NCI-H345 treated with DMSO at 0.1 percent for 48 hours (cell line): ENCODE measurements at regions not wholly inside any gene's neighbourhood (a gene's known extent, or its start where the extent isn't known, plus 50 kb on each side); places are given as distances from the start of the nearest gene placed in this dataset.

Experiments
- DNase-seq: peaks from one replicate; lab custom pipeline; 2025; ENCODE audit not compliant: unreplicated experiment; lab: John Stamatoyannopoulos, UW

GRCh38 chr21:35940074-35940927 is 120.0 kb downstream of the SETD4 start:
- peak; percentile 84 for DNase-seq

- DNase-seq: no peak
These were observed 121.9 kb downstream of the SETD4 start for GRCh38 chr21:35938446-35938845.

- no peak for DNase-seq
These were observed 126.9 kb downstream of the SETD4 start for GRCh38 chr21:35933466-35933865.

- DNase-seq: peak; percentile 86
These were observed 128.0 kb downstream of the SETD4 start for GRCh38 chr21:35932232-35932911.

- DNase-seq: no peak
These were observed 130.4 kb downstream of the SETD4 start for GRCh38 chr21:35929901-35930300.

- no peak for DNase-seq
These were observed 133.1 kb downstream of the SETD4 start for GRCh38 chr21:35927262-35927661.

GRCh38 chr21:35926003-35926740 is 134.2 kb downstream of the SETD4 start:
- DNase-seq: no peak

GRCh38 chr21:35925497-35925896 is 134.8 kb downstream of the SETD4 start:
- no peak for DNase-seq

- DNase-seq: no peak
These were observed 135.5 kb downstream of the SETD4 start for GRCh38 chr21:35924714-35925301.

GRCh38 chr21:35923971-35924370 is 136.4 kb downstream of the SETD4 start:
- DNase-seq: no peak

- DNase-seq: no peak
These were observed 137.7 kb downstream of the SETD4 start for GRCh38 chr21:35922618-35923017.

- peak; percentile 18 for DNase-seq
These were observed 138.9 kb downstream of the SETD4 start for GRCh38 chr21:35921471-35921870.

- DNase-seq: no peak
These were observed 139.9 kb downstream of the SETD4 start for GRCh38 chr21:35920436-35920835.

GRCh38 chr21:35915030-35915429 is 145.3 kb downstream of the SETD4 start:
- no peak for DNase-seq

- DNase-seq: no peak
These were observed 148.7 kb downstream of the SETD4 start for GRCh38 chr21:35911412-35912191.

GRCh38 chr21:35909456-35910223 is 150.7 kb downstream of the SETD4 start:
- DNase-seq: no peak

GRCh38 chr21:35908311-35909078 is 151.8 kb downstream of the SETD4 start:
- DNase-seq: no peak

GRCh38 chr21:35906586-35906985 is 153.7 kb downstream of the SETD4 start:
- no peak for DNase-seq

- DNase-seq: no peak
These were observed 154.4 kb downstream of the SETD4 start for GRCh38 chr21:35905963-35906345.
